ENCODE measurements at regions not wholly inside any gene's neighbourhood (a gene's known extent, or its start where the extent isn't known, plus 50 kb on each side); places are given as distances from the start of the nearest gene placed in this dataset.

GRCh38 chr18:24553571-24554285, 93.3 kb downstream of the HRH4 start:
- CTCF ChIA-PET: interaction anchor here (0.5 to 0.7 kb wide), 3 partner anchors 22 to 570 kb away, joined by 3 to 5 read pairs (median 4); no protein-coding TSS in a partner anchor
- TF ChIP-seq CTCF (IDR thresholded peaks at IDR 0.05; ENCODE audit: unreplicated experiment): no peak
- Mint-ChIP-seq H3K27ac (ENCODE audit: unreplicated experiment) (no peak overlapping the region), H3K4me3 (ENCODE audit: low read depth, unreplicated experiment) (no peak overlapping the region), H3K9me3 (ENCODE audit: low read depth, unreplicated experiment) (no peaks in the 10 kb centered on the region), H3K27me3 (ENCODE audit: unreplicated experiment) (peaks cover 29% of the 10 kb centered on the region), H3K36me3 (ENCODE audit: insufficient read depth, unreplicated experiment) (no peaks in the 10 kb centered on the region), H3K4me1 (ENCODE audit: low read depth, unreplicated experiment) (peaks cover 24% of the 10 kb centered on the region)
- no peak for DNase-seq
- intact Hi-C loops (cut with micrococcal nuclease; ENCODE audit: unreplicated experiment): loop anchor here (5.0 kb wide), 1 partner anchor 49 kb away; no protein-coding TSS in a partner anchor
- BruUV-seq (replicated peaks): no TSS peak

- DNase-seq: no peak
- CTCF ChIA-PET: no interaction called here
- H3K4me3 Mint-ChIP-seq (ENCODE audit: low read depth, unreplicated experiment): no peak overlapping the region
- H3K9me3 Mint-ChIP-seq (ENCODE audit: low read depth, unreplicated experiment): no peaks in the 10 kb centered on the region
- H3K36me3 Mint-ChIP-seq (ENCODE audit: insufficient read depth, unreplicated experiment): no peaks in the 10 kb centered on the region
- BruUV-seq (replicated peaks): no TSS peak
- H3K27ac Mint-ChIP-seq (ENCODE audit: unreplicated experiment): no peak overlapping the region
- no peak for TF ChIP-seq CTCF (IDR thresholded peaks at IDR 0.05; ENCODE audit: unreplicated experiment)
- H3K4me1 Mint-ChIP-seq (ENCODE audit: low read depth, unreplicated experiment): peaks cover 16% of the 10 kb centered on the region
- intact Hi-C loops (cut with micrococcal nuclease; ENCODE audit: unreplicated experiment): no loop called here
- H3K27me3 Mint-ChIP-seq (ENCODE audit: unreplicated experiment): peaks cover 55% of the 10 kb centered on the region
Observed at GRCh38 chr18:24558403-24558802, 98.0 kb downstream of the HRH4 start.

GRCh38 chr18:24559526-24559925, 99.1 kb downstream of the HRH4 start:
- no peak for TF ChIP-seq CTCF (IDR thresholded peaks at IDR 0.05; ENCODE audit: unreplicated experiment)
- Mint-ChIP-seq H3K4me3 (ENCODE audit: low read depth, unreplicated experiment) (no peak overlapping the region), H3K36me3 (ENCODE audit: insufficient read depth, unreplicated experiment) (no peaks in the 10 kb centered on the region), H3K9me3 (ENCODE audit: low read depth, unreplicated experiment) (no peaks in the 10 kb centered on the region), H3K4me1 (ENCODE audit: low read depth, unreplicated experiment) (peaks cover 10% of the 10 kb centered on the region), H3K27me3 (ENCODE audit: unreplicated experiment) (peaks cover 55% of the 10 kb centered on the region), H3K27ac (ENCODE audit: unreplicated experiment) (no peak overlapping the region)
- no TSS peak for BruUV-seq (replicated peaks)
- intact Hi-C loops (cut with micrococcal nuclease; ENCODE audit: unreplicated experiment): no loop called here
- no peak for DNase-seq
- CTCF ChIA-PET: interaction anchor here (0.6 kb wide), 1 partner anchor 34 kb away, joined by 4 read pairs; no protein-coding TSS in a partner anchor

GRCh38 chr18:24560511-24560981, 100.1 kb downstream of the HRH4 start:
- Mint-ChIP-seq H3K9me3 (ENCODE audit: low read depth, unreplicated experiment) (no peaks in the 10 kb centered on the region), H3K4me1 (ENCODE audit: low read depth, unreplicated experiment) (peaks cover 10% of the 10 kb centered on the region), H3K27ac (ENCODE audit: unreplicated experiment) (no peak overlapping the region), H3K4me3 (ENCODE audit: low read depth, unreplicated experiment) (no peak overlapping the region), H3K36me3 (ENCODE audit: insufficient read depth, unreplicated experiment) (no peaks in the 10 kb centered on the region), H3K27me3 (ENCODE audit: unreplicated experiment) (peaks cover 55% of the 10 kb centered on the region)
- CTCF ChIA-PET: no interaction called here
- peak; percentile 49 for DNase-seq
- TF ChIP-seq CTCF (IDR thresholded peaks at IDR 0.05; ENCODE audit: unreplicated experiment): no peak
- no TSS peak for BruUV-seq (replicated peaks)
- intact Hi-C loops (cut with micrococcal nuclease; ENCODE audit: unreplicated experiment): no loop called here
